ENCODE measurements at regions not wholly inside any gene's neighbourhood (a gene's known extent, or its start where the extent isn't known, plus 50 kb on each side); places are given as distances from the start of the nearest gene placed in this dataset.

GRCh38 chr13:109394311-109394988 is 391.9 kb downstream of the IRS2 start:
- no peak for DNase-seq

GRCh38 chr13:109393045-109393444 is 393.3 kb downstream of the IRS2 start:
- DNase-seq = no peak

DNA sequence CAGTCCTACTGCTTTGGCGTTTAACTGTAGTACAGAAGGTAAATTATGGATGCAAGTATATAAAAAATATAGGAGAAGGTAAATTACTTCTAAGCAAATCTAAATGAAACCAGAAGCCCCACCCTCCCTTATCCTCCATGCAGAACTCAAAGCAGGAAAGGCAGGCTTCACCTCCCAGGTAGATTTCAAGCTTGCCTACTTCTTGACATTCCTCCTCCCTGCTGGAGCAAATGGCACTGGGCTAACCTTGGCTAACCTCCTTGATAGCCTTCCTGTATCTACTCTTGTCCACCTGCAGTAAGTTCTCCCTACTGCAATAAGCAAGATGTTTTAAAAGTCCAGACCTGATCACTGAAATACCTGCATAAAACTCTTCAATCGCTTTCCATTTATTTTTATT is 396.0 kb downstream of the IRS2 start:
- no peak for DNase-seq

GRCh38 chr13:109389892-109390345 is 396.5 kb downstream of the IRS2 start:
- DNase-seq = peak; percentile 73 to 94 (median 94)

GRCh38 chr13:109389456-109389855 is 396.9 kb downstream of the IRS2 start:
- DNase-seq = no peak

- peak; percentile 69 to 72 (median 70) for DNase-seq
Observed at GRCh38 chr13:109387471-109387870, 398.9 kb downstream of the IRS2 start.

- peak; percentile 68 to 86 (median 71) for DNase-seq
Observed at GRCh38 chr13:109385242-109385560, 401.2 kb downstream of the IRS2 start.

GRCh38 chr13:109384491-109385241 is 401.7 kb downstream of the IRS2 start:
- DNase-seq = peak in 2 of 3 donors; percentile 20 to 41

DNA sequence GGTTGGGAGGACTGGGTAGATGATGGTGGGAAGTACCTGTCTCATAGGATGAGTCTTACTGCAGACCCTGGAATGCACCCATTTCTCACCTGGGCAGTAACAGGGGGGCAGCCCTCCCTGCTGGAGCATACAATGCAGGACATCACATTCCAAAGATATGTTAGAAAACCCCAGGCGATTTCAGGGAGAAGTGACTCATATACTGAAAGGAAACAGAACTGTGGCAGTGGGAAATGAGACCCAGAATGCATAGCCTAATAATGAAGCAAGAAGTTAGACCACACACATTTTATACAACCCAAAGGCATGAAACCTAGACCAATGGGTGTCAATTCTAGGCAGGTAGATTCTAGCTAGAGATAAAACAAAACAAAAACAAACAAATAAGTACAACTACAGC is 402.7 kb downstream of the IRS2 start:
- DNase-seq = peak; percentile 47 to 74 (median 72)

GRCh38 chr13:109381546-109382180 is 404.7 kb downstream of the IRS2 start:
- peak; percentile 25 to 68 (median 60) for DNase-seq

- no peak for DNase-seq
Observed at GRCh38 chr13:109380457-109380856, 405.9 kb downstream of the IRS2 start.

DNA sequence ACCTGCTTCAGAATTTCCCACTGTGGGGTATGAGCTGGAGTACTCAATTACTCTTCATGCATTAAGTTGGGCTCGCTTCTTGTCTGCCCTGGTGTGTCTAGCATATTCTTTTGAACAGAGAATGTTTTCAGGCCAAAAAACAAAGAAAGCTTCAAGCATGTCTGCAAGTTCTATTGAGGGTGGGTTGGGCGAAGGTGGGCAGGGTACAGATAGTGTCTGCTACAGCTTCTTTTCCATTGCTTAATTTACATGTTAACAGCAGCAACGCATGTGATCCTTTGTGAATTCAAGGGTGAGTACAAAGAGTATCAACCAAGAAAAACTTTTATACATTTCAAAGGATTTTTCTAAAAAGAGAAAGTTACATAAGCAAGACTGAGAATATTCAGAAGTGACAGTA is 406.5 kb downstream of the IRS2 start:
- no peak for DNase-seq

GRCh38 chr13:109376936-109377335 is 409.4 kb downstream of the IRS2 start:
- no peak for DNase-seq

DNA sequence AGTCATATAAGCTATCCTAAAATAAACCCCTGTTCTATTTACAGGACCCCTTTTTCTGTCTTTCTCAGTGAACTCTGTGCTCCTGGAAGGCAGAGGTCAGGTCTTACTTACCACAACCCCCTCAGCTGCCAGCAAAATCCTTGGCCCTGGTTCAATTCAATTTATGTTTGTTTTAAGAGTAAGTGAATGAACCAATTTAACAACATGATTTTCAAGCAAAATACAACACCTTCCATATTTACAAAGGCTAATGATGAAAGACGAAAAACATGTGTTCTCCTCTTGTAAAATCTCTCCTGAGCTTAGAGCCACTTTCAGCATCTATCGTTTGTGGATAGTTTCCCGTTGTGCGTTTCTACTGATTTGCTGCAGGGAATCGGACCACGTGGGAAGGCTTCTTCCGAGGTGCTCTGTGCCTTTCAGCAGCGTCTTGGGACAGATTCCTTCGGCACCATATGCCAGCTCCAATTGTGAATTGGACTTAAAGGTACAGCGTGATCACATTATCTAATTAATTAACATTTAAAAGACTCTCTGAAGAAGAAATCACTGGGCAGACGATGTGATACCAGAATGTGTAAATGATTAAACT is 411.7 kb downstream of the IRS2 start:
- no peak for DNase-seq

- no peak for DNase-seq
Observed at GRCh38 chr13:109372666-109373065, 413.7 kb downstream of the IRS2 start.

GRCh38 chr13:109371066-109371465 is 415.3 kb downstream of the IRS2 start:
- no peak for DNase-seq

DNA sequence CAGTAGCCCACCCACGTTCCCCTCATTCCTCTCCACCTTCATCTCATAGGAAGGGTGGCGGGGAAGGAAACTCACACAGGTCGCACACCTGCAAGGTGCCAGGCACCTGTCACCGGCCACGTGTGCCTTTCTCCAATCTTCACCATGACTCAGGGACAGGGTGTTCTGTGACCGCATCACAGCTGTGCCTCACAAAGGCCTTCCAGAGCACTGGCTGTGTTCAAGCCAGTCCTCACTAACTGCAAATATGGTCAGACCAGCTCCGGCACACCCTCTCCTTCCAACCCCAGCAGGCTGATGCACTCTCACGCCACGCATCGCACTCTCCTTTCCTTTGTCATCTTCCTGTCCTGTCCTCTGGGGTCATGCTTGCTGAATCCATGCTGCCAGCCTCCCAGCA is 415.9 kb downstream of the IRS2 start:
- DNase-seq = no peak

DNA sequence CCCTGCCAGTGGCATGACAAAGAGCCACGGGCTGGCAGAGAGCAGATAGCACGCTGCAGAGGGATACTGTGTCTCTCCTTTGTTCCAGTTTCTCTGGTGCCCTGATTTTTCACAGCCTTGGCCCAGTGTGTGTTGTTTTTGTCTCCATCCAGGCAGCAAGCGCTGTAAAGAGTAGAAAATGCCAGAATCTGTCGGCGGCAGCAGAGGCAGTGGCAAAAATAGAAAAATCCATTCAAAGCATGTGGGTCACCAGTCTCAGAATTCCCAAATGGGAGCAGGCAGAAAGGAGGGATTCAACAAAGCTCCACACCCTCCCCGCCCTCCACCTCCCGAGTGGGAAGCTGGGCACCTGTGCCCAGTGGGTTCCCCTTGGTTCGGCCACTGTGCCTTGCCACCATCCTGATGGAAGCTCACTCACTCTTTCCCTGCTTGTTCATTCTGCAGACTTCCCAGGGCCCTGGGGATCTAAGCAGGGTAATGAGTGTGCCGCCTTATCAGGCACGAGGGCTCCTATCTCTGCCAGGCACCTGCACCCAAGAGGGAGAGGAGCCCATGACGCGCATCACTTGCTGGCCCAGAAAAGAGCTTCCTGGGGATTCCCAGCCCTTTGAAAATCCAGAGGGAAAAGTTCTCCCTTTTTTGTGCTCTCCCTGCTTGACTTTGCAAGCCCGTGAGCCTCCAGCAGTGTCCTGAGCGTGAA is 416.9 kb downstream of the IRS2 start:
- no peak for DNase-seq

DNA sequence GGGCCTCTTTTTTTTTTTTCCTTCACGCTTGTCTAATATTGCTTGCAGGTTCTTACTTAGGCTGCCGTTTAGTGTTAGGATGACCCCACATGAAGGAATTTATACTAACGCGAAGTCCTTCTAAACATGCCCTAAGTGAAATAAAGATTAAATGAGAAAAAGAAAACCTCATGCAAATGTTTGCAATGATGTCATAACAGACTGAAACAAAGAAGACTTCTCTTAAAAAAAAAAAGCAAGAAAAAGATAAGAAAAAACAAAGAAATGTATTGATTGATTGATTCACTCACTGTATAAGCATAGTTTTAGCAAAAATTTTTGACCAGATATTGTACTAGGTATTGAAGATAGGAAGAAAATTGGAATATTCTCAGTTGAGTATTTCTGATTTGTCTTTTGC is 418.2 kb downstream of the IRS2 start:
- DNase-seq = no peak

GRCh38 chr13:109366525-109366924 is 419.9 kb downstream of the IRS2 start:
- no peak for DNase-seq

GRCh38 chr13:109363431-109363830 is 423.0 kb downstream of the IRS2 start:
- no peak for DNase-seq

- DNase-seq = no peak
Observed at GRCh38 chr13:109362616-109363015, 423.8 kb downstream of the IRS2 start.

All from suppressor macrophage treated with lipopolysaccharide for 1 hour (primary cell).